RWPE2 (cell line): ENCODE measurements at regions not wholly inside any gene's neighbourhood (a gene's known extent, or its start where the extent isn't known, plus 50 kb on each side); places are given as distances from the start of the nearest gene placed in this dataset.

ENCODE experiments used
- ATAC-seq: fragments of 200-7000 bp; cut with Tn5 transposase; 3 replicates; pipeline ENCODE4 v1.9.1; 2021; ENCODE audit warnings: low read depth
- DNase-seq: peaks from one replicate; pipeline ENCODE4 v3.0.0-alpha.2; 2020; ENCODE audit warnings: low spot score
- H3K27ac ChIP-seq: fragments of 450-650 bp; 2 replicates; pipeline ENCODE4 v1.5.1; 2017; ENCODE audit warnings: mild to moderate bottlenecking; ENCODE audit not compliant: poor library complexity, severe bottlenecking
- H3K27me3 ChIP-seq: fragments of 250-450 bp; sonication (Bioruptor Pico); 2 replicates; pipeline ENCODE4 v1.5.1; 2021; ENCODE audit warnings: mild to moderate bottlenecking, moderate library complexity; ENCODE audit not compliant: insufficient read depth, poor library complexity, severe bottlenecking
- H3K36me3 ChIP-seq: fragments of 250-450 bp; sonication (Bioruptor Pico); 2 replicates; pipeline ENCODE4 v1.5.1; 2020; ENCODE audit warnings: low read depth, mild to moderate bottlenecking, moderate library complexity
- H3K4me1 ChIP-seq: fragments of 250-450 bp; sonication (Bioruptor Pico); 2 replicates; pipeline ENCODE4 v1.5.1; 2021; ENCODE audit warnings: mild to moderate bottlenecking, moderate library complexity; ENCODE audit not compliant: insufficient read depth, poor library complexity, severe bottlenecking
- H3K4me3 ChIP-seq: fragments of 250-450 bp; sonication (Bioruptor Pico); 2 replicates; pipeline ENCODE4 v1.5.1; 2021; ENCODE audit warnings: mild to moderate bottlenecking, moderate library complexity; ENCODE audit not compliant: severe bottlenecking
- H3K9me3 ChIP-seq: fragments of 250-450 bp; sonication (Bioruptor Pico); 2 replicates; pipeline ENCODE4 v1.5.1; 2021; ENCODE audit warnings: mild to moderate bottlenecking, moderate library complexity; ENCODE audit not compliant: severe bottlenecking
- CTCF ChIP-seq: fragments of 450-650 bp; IDR thresholded peaks from one replicate; pipeline ENCODE4 v1.5.1; 2017; ENCODE audit warnings: mild to moderate bottlenecking, moderate library complexity; ENCODE audit not compliant: poor library complexity, severe bottlenecking

DNA sequence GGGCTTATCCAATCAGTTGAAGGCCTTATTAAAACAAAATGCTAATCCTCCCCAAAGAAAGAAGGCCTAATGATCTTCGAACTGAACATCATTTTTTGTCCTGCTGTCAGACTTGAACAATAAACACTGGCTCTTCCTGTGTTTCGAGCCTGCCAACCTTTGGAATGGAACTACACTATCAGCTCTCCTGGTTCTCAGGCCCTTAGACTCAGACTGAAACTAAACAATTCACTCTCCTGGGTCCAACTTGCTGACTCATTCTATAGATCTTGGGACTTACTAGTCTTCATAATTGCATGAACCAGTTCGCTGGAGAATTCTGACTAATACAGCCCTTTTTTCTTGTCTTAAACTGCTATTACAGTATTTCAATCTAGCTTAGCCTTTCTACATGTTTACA, 235.2 kb downstream of the LNPK start:
- no peak for ATAC-seq
- no peak for DNase-seq

GRCh38 chr2:175755656-175756386, 246.2 kb downstream of the LNPK start:
- no peak overlapping the region for H3K27ac ChIP-seq
- no peaks in the 10 kb centered on the region for H3K4me1 ChIP-seq
- H3K4me3 ChIP-seq = no peak overlapping the region
- H3K27me3 ChIP-seq = no peaks in the 10 kb centered on the region
- H3K9me3 ChIP-seq = no peaks in the 10 kb centered on the region
- no peak for TF ChIP-seq CTCF
- ATAC-seq (no peak), DNase-seq (no peak)
- no peaks in the 10 kb centered on the region for H3K36me3 ChIP-seq

More for the DNA sequence above, 235.2 kb downstream of the LNPK start:
- no peaks in the 10 kb centered on the region for H3K9me3 ChIP-seq
- TF ChIP-seq CTCF = no peak
- H3K36me3 ChIP-seq = no peaks in the 10 kb centered on the region
- no peak overlapping the region for H3K27ac ChIP-seq
- no peaks in the 10 kb centered on the region for H3K4me1 ChIP-seq
- no peaks in the 10 kb centered on the region for H3K27me3 ChIP-seq
- no peak overlapping the region for H3K4me3 ChIP-seq

GRCh38 chr2:175755169-175755568, 246.9 kb downstream of the LNPK start:
- Histone ChIP-seq H3K36me3 (no peaks in the 10 kb centered on the region), H3K9me3 (no peaks in the 10 kb centered on the region), H3K27me3 (no peaks in the 10 kb centered on the region), H3K4me3 (no peak overlapping the region), H3K4me1 (no peaks in the 10 kb centered on the region), H3K27ac (no peak overlapping the region)
- ATAC-seq (no peak), DNase-seq (no peak)
- TF ChIP-seq CTCF = no peak

DNA sequence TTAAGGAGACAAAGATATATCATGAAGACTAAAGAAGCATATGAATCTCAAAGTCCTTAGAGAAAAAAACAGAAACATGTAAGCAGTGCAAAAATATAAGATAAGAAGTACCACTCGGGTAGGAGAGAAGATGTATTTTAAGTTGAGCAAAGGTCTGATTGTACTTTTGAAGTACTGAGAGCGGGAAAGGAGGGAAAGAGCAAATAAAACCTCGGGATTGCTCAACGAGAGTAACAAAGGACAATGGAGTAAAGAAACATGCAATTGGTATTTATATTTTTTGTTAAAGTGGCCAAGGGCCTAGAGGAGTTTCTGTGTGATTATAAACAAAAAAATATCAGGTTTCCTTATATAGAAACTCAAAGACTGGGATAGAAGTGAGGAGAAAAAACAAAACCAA, 251.9 kb downstream of the LNPK start:
- H3K36me3 ChIP-seq = no peaks in the 10 kb centered on the region
- ATAC-seq (no peak), DNase-seq (no peak)
- H3K4me1 ChIP-seq = no peaks in the 10 kb centered on the region
- no peak overlapping the region for H3K27ac ChIP-seq
- H3K4me3 ChIP-seq = no peak overlapping the region
- no peaks in the 10 kb centered on the region for H3K9me3 ChIP-seq
- no peaks in the 10 kb centered on the region for H3K27me3 ChIP-seq
- TF ChIP-seq CTCF = no peak

- DNase-seq = no peak
- no peak for TF ChIP-seq CTCF
- H3K9me3 ChIP-seq = no peaks in the 10 kb centered on the region
- no peak overlapping the region for H3K27ac ChIP-seq
- H3K4me1 ChIP-seq = no peaks in the 10 kb centered on the region
- H3K4me3 ChIP-seq = no peak overlapping the region
- H3K36me3 ChIP-seq = no peaks in the 10 kb centered on the region
- no peak for ATAC-seq
- no peaks in the 10 kb centered on the region for H3K27me3 ChIP-seq
Observed at GRCh38 chr2:175745911-175746310, 256.2 kb downstream of the LNPK start.
